GM18502 (cell line): ENCODE measurements at regions not wholly inside any gene's neighbourhood (a gene's known extent, or its start where the extent isn't known, plus 50 kb on each side); places are given as distances from the start of the nearest gene placed in this dataset.

ENCODE experiments used
- ATAC-seq: cut with Tn5 transposase; IDR thresholded peaks from one replicate; pipeline ENCODE4 v1.9.1; 2021; ENCODE audit warnings: mild to moderate bottlenecking; ENCODE audit not compliant: unreplicated experiment, poor library complexity

DNA sequence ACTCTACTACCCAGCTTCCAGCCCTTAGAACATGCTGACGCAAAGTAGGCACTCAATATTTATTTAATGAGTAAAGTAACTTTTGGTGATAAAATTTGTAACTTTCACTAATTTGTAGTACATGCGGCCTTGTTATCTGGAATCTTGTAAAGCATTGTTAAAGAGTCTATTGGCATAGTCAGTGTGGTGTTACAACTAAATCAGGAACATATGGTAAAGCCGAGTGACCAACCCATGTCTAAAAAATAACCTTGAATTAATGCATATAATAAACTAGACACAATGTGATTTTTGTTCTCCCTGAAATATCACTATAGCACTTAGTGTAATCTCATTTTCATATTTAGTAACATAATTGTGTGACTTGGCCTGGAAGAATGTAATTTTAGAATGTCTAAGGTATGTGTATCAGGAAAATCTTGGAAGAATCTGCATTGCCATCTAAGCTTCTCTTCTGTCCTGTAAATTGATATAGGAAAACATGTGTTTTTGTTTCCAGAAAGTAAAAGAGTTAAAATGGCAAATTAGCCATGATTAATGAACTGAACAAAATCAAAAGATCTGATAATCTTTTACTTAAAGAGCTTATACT, 256.7 kb upstream of the GNAI1 start:
- no peak for ATAC-seq

DNA sequence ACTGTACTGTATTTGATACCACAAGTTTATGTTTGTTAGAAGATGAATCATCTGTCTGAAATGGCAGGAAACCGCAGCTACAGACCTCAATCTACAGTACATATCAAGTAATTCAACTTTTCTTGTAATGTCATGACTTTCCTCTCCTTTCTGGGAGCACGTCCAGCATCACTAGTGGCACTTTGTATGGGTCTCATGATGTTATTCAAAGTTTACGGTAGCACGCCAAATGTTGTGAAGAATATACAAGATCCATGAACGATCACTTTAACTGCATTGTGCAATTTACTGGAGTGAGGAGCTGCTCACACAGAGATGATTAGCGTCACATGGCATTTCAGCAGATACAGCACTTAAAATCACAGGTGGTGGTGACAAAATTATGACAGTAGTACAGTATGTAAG, 257.8 kb upstream of the GNAI1 start:
- ATAC-seq, result no peak

DNA sequence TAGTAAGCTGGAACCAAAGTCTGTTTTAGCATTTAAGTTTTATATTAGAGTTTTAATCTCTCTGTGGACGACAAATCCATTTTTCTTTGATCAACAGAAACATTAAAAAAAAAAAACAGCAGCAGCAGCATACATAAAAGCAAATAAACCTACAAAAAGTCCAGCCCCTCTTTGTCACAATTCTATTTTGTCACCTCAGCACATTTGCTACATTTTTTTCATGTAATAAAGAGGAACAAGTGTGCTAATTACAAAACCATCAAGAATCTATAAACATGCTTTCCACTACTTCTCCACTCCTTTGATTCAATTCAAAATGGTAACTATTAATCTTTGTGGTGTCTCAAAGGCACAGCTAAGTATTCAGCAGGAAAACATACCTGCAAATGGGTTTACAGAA, 259.8 kb upstream of the GNAI1 start:
- ATAC-seq, result no peak

DNA sequence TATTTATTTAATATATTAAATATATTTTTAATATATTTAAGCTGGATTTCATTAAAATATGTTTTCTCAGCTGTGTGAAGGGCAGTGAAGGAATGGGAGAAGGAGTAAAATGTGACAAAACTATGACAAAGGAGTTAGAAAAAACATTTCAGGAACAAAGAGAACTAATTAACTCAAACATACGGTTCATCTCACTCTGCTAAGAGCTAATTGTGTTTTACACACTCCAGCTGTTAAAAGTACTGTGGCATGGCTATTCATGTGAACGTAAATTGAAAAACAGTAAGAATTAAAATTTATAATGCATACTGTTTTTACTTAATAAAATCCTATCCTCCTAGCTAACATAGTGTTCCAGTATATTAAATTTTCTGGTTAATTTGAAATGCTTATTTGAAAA, 262.5 kb upstream of the GNAI1 start:
- ATAC-seq, result no peak

DNA sequence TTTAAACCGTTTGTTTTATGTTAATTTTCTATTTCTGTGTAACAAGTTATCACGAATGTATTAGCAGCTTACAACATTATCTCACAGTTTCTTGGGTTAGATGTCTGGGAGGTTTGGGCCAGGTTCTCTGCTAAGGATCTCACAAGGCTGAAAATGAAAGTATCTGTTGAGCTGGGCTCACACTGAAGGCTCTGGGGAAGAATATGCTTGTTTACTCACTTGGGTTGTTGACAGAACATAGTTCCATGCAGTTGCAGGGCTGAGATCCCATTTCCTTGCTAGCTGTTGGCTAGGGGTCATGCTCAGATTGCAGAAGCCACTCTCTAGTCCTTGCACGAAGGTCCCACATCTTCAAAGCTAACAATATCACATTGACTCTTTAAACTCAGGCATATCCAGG, 266.6 kb upstream of the GNAI1 start:
- ATAC-seq, result no peak

DNA sequence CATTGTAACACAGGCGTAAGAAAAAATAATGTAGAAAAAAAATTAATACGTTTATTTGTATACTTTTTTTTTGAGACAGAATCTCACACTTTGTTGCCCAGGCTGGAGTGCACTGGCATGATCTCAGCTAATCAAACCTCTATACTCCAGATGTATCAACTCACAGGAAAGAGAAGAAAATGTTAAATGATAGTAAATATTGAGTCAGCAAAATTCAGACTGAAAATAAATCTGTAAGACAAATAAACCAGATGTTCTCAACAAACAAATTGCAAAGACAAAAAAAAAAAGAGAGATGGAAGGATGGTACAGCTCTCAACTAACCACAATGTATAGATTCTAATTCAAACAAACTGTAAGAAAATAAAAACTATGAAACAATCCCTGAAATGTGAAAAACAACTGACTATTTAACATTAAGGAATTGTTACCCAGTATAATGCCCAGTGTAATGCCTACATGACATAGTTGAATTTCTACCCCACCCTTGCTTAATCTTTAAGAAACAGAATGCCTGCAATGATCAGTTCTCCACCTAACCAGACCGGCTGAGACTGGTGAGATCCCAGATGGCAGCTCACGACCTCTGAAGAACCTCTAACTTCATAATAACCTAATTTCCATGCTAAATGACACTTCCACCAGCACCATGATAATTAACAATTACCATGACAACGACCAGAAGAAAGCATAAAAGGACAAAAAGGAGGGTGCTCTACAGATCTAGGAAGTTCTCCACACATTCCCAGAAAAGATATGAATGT, 272.0 kb upstream of the GNAI1 start:
- ATAC-seq, result no peak

DNA sequence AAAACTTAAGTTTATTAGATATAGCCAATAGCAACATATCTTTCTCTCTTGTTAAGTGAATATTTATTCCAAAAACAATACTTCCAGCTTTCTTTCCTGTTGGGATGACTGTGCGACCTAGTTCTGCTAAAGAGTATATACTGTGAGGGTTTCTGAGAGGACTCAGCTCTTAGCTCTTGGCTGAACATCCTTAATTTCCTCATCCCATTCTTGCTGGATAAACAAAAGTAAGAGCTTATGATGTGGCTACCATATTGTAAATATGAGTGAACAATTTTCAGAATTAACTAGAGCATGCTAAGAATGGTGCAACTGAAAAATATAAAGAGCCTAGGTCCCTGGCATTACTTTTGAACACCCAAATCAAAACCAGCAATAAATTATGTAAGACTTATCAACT, 279.5 kb upstream of the GNAI1 start:
- ATAC-seq, result no peak

DNA sequence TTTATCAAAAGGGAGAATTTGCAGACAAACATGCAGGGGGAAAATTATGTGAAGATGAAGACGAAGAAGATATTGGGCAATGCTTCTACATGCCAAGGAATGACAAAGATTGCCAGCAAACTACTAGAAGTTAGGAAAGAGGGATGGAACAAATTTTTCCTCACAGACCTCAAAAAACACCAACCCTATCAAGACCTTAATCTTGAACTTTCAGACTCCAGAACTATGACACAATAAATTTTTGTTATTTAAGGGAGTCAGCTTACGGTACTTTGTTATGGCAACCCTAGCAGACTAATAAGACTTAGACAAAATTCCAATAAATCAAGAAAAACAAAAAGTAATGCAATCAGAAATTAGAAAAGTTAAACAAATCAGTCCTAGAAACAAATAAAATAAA, 280.0 kb upstream of the GNAI1 start:
- ATAC-seq, result no peak

DNA sequence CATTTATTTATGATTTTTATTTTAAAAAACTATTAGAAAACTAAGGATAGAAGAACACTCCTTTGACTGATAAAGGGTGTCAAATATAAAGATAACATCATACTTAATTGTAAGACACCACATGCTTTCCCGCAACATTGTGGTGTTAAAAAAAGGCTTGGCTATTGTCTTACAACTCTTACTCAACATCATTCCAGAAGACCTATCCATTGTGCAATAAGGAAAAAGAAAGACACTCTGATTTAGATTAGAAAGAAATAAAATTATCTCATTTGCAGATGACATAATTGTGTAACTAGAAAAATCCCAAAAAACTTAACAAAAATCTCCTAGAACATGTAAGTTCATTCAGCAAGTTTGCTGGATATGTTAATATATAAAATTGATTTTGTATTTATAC, 296.7 kb upstream of the GNAI1 start:
- no peak for ATAC-seq

DNA sequence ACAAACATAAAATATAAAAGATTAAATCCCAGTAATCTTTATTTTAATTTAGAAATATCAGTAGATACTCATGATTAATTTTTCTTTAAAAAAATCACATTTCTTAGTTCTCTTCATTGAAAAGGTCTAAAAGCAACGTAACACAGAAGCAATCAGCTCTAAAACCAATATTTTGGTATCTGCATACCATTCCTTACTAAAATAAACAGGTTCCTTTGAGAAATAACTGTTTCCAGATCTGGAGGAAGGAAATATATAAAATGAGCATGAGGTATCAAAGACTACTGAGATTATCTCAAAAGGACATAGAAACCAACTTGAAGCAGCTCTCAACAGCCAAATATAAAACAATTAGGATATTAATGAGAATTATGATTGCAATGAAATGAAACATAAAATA, 301.0 kb upstream of the GNAI1 start:
- no peak for ATAC-seq

DNA sequence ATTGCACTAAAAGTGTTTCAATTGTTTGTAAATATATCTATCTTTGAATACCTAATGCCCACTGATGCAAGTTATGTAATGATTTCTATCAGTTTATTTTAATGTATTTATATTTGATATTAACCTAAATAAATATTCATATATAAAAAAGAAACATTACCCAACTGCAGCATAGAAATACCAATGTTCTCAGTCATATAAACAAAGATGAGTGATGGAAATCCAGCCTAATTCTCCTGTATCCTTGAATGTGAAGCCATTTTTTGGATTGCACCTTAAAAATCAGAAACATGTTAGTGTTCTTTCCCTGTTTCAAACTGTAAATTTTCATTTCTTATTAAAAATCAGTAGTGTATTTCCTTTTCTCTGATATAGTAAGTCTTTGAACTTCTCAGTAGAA, 305.8 kb upstream of the GNAI1 start:
- no peak for ATAC-seq

DNA sequence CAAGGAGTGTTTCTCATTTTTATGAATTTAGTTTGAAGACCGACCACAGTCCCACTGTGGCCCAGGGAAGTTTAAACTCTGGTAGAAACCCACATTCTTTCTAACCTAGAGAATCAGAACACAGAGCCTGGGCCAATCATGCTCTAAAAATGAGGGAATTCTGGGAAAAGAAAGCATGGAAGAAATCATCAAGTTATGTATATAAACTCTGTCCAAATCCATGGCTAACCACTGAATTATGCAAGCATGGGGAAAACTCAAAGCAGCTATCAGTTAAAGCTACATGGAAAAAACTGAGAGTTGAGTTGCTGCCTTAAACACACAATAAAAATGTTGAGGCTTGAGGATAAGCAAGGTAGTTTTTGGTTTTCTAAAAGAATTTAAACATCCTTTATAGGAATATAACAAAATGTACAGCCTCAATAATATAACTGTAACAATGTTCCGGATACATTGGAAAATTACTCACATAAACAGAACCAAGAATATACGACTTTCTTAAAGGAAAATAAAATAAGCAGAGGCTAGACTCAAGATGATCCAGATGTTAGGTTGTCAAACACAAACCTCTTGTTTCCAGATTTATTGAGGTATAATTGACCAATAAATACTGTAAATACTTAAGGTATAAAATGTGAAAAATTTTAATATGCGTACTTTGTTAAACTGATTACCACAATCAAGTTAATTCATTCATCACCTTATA, 311.2 kb upstream of the GNAI1 start:
- ATAC-seq, result no peak

DNA sequence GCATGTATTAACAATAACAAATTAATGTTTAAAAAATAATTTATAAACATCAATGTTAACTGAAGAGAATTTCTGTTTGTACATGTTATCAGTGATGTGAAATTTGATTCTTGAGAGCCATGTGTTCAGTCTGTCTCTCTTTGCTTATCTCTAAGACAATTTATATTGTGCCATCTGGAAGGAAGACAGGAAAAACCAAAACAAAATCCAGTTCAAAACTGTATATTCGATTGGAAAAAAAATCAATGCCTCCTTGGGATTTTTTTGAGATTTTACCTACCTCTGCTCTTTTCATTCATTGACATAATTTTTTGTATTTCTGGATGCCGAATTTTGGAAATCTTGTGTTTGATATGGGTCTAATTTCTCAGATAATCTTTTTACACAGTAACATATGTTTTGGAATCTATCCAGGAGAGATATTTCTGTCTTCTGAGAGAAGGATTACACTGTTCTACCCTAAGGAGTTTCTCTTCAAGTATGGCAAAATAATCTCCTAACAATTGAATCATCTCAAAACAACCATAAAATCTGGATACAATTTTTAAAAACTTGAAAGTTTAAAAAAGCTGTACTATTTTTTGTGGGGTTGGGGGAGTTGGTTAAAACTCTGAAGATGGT, 311.9 kb upstream of the GNAI1 start:
- ATAC-seq, result no peak

DNA sequence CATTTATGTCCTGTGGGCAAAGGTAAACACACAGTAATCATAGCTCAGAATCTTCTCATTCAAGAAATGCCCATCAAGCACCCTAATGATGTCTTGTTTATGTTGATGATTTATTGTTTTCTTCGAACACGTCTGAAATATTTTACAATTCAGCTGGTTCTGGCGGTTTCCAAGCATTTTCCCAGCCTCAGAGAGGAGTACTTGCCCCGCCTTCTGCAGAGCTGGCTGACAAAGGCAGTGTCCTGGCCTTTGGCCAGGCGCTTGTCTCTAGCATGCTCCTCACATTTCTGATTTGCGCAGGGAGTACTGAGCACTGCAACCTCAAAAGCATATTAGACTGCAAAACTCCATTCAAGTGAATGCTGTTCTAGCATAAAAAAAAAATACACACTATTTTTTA, 314.2 kb upstream of the GNAI1 start:
- no peak for ATAC-seq

DNA sequence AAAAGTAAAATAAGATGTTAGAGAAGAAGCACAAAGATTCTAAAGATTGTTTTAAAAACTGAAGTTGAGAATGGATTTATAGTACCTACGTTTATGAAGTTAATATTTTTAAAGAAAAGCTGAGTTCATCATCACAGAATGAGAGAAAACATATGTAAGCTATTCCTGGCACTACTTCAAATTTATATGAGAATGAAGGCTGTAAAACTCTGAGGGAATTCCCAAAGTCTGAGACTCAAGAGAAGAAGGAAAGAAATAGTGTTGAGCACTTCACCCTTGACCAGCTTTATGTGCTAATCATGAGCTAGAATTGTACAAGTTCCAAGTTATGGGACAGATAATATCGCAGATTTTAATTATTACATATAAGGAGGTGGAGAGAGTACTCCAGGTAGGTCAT, 323.7 kb upstream of the GNAI1 start:
- no peak for ATAC-seq

DNA sequence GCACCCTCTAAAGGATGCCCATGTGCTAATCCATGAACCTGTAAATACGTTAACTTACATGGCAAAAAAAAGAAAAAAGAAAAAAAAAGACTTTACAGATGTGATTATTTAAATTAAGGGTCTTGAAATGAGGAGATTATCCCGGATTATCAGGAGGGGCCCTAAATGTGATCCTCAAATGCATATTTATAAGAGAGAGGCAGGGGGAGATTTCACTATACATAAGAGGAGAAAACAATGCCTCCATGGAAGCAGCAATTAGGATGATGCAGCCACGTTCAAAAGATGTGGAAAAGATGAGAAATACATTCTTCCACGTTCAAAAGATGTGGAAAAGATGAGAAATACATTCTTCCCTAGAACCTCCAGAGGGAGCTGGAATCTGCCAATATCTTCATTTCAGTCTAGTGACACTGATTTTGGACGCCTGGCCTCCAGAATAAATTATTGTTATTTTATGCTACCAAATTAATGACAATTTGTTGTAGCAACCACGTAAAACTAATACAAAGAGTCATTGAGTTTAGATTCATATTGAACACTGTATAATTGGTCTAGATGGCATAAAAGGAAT, 328.4 kb upstream of the GNAI1 start:
- ATAC-seq, result no peak

DNA sequence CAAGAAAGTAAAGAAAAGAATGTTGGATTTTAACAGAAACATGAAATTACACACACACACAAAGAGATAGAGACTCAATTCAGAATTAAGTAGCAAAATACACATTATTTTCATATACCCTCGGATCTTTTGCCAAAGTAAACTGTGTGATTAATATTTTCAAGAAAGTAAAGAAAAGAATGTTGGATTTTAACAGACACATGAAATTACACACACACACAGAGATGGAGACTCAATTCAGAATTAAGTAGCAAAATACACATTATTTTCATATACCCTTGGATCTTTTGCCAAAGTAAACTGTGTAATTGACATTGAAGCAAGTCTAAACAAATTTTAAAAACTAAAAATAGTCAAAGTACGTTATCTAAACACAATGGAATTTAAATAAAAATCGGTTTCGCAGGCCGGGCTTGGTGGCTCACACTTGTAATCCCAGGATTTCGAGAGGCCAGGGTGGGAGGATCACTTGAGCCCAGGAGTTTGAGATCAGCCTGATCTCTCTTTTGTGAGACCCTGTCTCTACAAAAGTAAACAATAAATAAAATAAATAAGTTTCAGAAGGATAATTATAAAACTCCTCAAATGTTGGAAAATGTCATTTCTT, 337.3 kb upstream of the MAGI2 start:
- no peak for ATAC-seq

DNA sequence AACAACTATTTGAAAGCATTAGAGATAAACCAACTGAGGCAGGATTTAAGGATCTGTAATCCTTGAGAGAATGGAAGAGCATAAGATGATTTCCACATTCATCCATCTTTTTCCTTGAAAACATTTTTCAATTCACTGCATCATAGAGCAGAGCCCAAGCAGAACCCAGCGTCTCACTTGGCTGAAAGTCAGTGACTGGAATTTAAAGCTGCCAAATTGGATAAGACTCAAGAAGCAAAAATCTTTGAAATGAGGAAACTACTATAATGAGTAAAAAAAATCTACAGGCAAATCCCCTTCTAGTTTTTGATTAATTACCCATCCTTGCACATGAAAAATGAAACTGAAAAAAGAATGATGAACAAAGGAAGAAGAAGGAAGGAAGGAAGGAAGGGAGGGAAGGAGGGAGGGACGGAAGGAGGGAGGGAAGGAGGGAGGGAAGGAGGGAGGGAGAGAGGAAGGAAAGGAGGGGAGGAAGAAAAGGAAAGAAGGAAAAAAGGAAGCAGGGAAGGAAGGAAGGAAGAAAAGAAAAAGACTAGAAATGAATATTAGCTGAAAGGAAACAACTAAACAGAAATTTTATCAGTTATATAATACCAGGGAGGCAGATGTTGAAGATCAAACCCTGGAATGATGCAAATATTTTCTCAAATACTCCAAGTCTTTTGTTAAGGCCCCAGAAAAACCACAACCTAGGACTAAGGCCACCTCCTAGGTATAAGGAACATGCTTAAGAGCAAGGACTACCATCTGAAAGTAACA, 336.3 kb upstream of the MAGI2 start:
- no peak for ATAC-seq

DNA sequence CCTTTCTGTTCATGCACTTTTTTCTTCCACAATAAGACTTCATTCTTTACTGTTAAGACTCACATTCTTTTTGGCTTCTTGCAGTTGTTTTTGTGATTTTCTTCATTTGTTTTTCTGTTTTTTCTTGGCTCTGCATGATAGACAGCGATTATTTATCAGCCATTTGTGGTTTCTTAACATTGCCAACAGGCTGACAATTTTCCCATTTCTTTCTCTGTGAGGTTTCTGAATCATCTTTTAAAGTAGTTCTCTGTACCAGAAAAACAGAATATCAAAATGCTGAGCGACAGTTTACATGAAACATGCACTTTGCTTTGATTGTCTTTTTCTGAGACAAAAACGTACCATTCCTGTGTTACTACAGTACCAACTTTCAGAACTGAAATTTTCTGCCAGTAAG, 334.2 kb upstream of the MAGI2 start:
- ATAC-seq, result no peak

DNA sequence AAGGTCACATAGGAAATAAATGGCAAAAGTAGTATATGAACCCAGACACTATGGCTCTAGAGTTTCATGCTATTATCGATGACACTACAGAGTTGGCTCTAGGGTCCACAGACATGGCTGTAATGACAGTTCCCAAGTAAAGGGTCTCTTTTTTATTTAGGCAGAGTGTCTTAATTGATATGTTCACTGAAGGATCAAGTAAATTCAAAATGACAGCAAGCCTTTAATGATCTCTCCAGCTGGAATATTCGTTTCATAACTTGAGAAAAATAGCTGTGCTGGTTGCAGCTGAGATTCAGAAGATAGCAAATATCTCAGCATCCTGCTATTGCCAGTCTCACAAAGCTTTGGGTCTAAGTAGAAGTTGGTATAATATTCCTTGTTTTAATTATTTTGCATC, 333.6 kb upstream of the MAGI2 start:
- ATAC-seq, result no peak
